ENCODE measurements at regions not wholly inside any gene's neighbourhood (a gene's known extent, or its start where the extent isn't known, plus 50 kb on each side); places are given as distances from the start of the nearest gene placed in this dataset.

DNA sequence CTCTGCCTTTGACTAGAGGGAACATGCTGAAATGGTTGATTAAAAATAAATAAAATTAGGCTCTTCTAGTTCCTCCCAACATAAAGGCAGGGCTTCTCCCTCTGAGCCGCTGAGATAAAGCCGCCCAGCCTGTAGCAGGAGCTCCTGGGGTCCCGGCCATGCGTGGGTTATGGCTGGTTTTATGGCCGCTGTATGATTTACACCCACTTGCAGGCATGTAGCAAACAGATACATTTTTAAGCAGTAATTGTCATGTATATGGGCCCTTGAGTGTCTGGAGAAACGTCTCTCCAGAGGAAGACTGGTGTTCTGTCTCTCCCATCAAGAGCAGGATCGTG is 201.0 kb upstream of the TNRC6C start:
- no peak for DNase-seq

DNA sequence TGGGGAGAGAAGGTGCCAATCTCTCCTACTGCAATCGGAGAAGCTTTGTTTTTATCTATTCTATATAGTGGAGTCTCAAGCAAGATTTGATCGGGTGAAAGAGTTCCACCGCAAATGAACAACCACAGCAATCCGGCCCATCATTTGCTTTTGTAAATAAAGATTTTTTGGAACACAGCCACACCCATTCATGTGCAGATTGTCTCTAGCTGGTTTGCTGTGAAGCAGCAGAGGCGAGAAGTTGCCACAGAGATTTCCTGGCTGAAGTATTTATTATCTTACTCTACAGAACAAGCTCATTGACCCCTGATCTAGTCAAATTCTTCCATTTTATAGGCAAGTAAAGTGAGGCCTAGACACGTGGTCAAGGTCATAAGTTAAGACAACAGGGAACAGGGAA is 195.5 kb upstream of the TNRC6C start:
- DNase-seq: no peak

DNA sequence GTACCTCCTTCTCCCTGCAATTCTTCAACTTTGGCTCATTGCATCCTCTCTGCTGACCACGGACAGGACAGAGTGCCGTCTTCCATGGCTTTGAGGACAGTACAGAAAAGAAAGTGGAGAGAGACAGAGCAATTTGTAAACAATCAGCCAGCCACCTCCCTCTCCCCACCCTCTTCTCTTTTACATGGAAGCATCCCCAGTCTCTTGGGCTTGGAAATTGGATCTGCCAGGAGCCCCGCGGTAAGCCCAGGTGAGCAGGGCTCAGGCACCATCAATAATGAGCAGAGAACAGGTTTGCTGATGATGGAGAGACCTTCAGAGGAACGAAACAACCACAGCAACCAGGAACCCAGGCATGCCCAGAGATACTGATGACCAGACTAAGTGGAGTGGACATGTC is 194.9 kb upstream of the TNRC6C start:
- no peak for DNase-seq

DNA sequence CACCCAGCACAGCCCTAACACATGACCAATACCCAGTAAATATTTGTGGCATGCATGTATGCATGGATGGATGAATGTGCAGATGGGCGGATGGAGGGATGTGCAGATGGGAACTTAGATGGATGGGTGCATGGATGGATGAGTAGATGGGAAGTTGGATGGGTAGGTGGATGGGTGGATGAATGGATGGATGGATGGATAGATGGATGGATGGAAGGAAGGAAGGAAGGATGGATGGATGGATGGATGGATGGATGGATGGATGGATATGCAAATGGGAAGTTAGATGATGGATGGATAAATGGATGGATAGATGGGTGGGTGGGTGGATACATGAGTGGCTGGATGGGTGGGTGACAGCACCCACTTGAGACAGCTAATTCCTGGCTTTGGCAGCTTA is 193.2 kb upstream of the TNRC6C start:
- no peak for DNase-seq

DNA sequence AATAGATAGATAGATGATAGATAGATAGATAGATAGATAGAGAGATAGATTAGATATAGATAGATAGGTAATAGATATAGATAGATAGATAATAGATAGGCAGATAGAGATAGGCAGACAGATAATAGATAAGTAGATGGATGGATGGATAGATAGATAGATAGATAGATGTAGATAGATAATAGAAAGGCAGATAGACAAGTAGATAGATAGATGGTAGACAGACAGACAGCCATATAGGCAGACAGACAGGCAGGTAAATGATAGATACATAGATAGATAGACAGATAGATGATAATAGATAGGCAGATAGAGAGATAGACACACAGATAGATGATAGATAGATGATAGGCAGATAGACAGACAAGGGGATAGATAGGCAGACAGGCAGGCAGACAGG is 191.4 kb upstream of the TNRC6C start:
- no peak for DNase-seq

DNA sequence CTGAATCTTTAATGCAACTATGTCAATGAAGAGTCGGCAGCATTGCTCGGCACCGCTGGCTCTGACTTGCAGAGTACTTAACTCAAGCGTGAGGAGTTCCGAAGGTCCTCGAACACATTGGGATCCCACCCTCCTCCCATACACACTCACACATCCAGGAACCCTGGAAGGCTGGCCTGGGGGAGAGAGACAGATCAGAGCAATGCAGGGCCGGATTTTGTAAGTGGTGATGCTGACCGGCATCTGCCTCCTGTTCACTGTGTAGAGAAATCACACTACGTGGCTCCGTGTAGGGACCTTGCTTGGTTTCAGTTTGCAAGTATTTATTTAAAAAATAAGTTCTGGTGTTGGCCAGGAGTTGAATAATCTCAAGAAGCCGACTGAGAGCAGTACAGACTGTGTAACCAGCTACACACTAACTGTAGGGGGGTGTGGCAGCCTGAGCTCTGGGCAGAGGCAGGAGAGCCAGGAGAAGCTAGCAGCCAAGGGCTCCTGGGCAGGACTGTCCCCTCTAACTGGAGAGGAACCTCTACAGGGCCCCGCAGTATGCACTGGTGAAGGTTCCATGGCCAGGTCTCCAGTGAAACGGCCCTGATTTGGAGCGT is 190.2 kb upstream of the TNRC6C start:
- DNase-seq: no peak

DNA sequence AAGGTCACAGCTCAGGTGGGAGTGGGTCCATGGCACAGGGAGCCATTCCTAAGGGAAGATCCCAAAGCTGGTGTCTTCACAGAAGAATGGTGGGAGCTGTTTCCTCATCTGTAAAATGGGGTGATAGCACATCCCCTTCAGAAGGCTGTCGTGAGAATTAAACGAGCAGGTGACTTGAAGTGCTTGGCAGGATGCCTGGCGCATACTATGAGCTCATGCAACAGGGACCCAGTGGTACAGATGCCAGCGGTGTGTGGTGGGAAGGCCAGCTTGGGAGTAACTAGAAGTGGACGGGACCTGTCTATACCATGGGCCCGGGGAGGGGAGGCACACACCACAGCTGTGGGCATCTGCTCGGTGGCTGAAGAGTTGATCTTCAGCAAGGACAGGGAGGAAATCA is 189.3 kb upstream of the TNRC6C start:
- DNase-seq: no peak

DNA sequence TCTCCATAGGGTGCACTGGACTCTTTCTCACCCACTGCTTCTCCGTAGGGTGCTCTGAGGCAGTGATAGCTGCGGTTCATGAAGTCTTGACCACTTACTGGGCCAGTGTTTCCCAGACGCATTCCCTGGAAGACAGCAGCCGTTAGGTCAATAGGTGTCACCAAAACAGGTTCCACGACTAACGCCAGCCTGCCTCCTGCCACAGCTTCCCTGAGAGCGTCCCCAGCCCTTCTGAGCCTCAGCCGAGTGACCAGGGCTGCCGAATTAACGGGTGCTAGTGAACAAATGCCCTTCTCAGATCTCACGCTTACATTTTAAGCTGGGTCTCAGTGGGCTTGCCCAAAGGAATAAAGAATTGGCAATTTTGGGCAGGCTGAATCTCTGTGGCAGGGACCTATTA is 188.7 kb upstream of the TNRC6C start:
- DNase-seq: no peak

DNA sequence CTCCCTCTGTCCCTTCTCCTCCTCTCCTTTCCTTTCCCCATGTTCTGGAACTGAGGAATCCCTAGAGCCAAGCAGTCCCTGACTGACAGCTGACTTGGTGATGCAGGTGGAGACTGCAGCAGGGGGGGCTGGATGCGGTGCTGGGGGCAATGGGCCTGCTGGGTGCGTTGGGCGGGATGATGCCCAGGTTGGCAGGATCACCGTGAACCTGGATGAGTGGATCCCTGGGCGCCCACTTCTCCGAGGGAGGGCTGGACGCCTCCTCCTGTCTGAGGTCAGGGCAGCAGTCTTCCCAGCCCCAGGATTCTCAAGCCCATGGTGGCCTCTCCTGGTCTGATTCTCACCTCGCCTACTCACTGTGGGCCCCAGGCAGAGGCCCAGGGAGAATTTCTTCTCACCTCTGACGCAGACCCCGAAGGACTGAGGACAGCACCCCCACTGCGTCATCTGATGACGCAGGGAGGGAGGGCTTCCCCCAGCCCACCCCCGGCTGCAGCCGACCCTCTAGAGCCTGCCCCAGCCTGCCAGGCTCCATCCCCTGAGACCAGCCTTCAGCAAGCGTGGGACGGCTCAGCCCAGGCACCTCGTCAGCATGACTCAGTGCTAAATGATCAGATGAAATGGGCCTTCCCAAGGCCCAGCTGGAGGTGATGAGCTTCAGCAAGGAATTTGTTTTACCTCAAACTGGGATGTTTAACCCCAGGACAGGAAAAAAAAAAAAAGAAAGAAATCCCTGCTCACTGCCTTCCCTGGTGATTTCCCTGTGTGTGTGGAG is 188.0 kb upstream of the TNRC6C start:
- no peak for DNase-seq

DNA sequence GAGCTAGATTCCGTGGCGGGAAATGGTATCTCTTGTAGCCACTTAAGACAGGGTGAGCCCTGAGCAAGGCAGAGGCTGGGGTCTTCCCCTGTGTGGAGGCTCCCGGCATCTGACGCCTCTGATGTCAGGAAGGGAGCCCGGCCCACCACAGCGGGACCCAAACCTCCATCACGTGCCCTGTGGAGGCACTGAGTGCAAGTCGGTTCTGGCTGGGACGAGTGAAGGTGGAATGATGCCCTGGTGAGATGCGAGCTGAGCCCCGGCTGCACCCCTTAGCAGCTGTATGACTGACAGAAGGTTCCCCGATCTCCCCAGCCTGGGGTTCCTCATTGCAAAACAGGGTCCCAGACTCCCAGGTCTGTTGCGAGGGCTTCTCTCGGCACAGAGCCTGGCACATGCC is 187.4 kb upstream of the TNRC6C start:
- no peak for DNase-seq

DNA sequence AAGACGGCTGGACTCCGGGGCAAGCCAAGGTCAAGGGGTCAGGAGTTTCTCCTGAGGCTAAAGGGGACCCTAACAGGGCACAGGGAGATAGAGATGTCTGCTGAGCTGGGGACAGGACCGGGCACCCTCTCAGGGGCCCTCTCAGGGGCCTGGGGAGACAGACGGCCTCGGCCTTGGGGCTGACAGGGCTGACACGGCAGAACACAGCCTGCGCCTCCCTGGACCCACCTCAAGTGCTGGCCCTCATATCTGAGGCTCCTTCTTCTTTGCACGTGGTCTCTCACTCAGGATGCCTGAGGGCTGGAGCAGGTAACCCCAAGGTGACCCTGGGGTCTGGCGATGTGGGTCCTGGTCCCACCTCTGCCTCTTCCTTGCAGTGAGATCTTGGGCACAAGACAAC is 186.9 kb upstream of the TNRC6C start:
- DNase-seq: no peak

DNA sequence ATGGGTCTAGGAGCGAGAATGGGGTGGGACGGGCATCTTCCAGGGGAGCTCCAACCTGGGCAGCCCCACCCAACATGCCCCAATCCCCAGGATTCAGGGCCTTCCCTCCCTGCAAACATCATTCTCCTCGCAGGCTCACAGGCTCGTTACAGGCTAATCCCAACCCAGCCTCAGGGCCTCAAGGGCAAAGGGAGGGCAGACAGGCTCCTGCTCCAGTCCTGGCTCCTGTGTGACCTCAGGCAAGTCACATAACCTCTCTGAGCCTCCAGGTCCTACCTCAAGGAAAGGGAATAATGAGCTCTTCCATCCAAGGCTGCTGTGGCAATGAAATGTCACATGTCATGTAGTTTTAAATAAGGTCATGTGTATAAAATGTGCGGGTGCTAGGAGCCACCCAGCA is 186.5 kb upstream of the TNRC6C start:
- DNase-seq: no peak

DNA sequence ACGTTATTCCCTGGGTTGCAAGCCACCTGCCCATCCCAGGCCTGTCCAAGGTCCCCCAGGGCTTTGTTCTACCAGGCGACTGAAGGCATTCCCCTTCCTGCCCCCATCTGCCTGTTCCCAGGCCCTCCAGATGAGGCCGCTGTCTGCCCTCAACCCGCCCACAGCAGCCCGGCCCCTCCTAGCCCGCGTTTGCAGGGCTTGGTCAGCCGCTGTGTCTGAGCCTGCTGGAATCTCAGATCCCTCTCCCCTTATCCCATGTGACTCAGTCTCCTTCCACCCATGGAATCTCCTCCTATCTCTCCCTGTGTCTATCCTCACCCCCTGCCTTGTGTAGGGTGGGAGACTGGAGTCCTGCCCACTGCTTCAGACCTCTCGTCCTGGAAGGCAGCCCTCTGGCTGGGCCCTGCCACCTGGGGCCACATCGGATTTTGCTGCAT is 186.0 kb upstream of the TNRC6C start:
- DNase-seq: peak; percentile 25 to 67 (median 46)

DNA sequence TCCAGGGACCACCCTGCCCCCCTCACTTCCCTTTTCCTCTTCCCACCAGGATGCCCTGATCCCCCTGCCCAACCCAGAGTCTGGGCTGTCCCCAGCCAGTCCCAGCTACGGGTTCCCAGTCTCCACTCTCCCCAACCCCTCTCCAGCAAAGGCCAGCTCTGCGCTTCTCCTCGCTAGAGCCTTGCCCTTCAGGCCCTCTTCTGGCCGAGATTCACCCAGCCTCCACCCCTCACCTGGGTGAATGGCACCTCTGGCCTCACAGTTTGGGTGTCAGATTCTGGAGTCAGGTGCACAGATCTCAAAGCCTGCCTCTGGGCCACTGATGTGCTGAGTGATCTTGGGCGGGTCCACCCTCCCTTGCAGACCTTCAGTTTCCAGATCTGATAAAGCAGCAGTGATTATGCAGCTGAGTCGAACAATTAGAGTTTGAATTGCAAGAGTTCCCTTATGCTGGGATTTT is 185.6 kb upstream of the TNRC6C start:
- DNase-seq: no peak

DNA sequence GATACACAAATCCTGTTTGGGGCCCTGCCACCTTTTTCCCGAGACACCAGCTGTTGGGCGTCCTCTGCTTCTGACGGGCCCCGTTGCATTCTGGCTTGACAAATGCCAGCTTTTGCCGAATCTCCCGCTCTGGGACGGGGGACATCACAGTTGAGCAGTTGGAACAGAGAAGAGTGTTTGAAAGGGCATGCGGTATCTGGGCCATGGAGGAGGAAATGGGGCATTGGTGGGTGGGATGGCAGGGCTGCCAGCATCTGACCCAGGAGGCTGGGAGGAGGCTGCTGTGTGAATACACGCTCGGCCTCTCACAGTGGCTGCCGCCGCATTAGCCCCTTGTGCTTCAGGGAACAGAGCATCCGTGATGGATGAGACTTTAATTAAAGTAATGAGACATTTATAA is 184.3 kb upstream of the TNRC6C start:
- no peak for DNase-seq

DNA sequence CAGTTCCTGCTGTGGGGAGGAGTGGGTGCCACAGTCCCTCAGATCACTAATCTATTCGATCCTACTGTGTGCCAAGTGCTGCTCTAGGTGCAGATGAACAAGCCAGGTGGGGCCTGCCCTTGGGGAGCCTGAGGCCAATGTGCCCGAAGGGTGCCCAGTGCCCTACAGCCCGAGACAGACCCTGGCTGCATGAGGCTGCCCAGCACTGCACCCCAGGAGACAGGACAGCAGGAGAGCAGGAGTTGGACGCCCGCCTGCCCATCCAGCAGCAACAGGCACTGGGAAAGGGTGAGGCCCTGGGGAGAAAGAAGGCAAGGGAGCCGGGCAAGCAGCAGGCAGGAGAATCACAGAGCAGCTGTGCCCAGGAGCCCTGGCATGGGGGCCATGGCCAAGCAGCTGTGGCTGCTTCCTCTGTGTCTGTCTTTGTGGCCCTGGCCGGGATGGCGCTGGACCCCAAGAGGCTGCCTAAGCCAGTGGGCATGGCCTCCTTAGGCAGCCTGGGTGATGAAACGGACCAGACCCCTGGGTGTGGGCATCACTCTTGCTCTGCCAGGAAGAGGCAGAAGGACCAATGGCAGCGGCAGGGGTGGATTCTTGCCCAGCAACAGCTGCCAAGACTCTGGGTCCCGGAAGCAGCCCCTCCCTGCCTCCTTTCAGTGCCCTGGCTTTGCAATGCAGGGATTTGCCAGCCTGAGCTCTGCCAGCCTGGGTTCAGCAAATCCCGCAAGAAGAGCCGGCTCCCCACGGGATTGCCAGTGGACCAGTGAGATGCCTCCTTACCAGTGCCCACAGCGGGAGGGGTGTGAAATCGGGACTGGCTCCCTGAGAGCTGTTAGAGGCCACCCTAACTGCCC is 179.6 kb upstream of the TNRC6C start:
- DNase-seq: no peak

DNA sequence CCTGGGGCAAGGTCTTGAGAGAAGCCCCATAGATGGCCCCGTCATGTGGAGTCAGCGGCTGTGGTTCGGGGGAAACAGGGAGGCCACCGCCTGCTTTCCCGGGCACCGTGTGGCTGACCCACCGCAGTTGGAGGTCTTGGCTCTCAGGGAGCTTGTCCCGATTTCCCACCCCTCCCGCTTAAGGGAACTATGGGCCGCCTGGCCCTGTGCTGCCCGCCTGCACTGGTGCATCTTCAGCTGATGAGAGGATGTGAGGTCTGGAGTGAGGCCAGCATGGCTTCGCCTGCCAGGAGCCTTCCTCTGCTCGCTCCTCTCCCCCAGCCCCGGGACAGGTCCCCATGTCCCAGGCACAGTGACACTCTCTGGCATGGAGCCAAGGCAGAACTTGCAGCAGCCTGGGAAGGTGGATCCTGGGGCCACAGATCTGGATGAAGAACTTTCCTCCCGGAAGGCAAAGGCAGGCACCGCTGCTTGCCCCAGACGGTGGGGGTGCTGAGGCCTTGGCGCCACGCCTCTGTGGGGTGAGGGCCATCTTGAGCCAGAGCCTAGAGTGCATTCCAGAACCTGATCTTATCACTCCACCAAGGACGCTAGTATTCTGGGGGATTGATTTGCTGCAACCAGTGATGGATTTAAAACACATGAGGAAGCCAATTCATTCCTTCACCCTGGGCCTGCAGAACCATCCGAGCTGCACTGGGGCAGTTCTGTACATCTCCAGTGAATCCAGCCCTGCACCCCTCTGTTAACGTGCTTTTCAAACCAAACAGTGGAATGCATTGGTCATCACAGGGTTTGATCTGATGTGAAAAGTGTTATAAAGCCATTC is 178.6 kb upstream of the TNRC6C start:
- no peak for DNase-seq

DNA sequence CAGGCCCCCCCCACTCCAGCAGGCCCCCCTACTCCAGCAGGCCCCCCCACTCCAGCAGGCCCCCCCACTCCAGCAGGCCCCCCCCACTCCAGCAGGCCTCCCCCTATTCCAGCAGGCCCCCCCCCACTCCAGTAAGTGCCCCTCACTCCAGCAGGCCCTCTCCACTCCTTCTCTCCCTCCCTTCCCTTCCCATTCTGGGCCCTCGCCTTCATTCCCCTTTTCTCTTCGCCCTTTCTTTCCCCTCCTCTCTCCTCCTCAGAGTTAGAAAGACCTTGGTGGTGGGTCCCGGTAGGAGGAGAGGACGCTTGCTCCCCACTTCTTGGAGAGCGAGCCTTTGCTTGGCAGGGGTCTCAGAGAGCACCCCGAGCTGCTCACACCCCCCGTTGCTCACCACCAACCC is 177.0 kb upstream of the TNRC6C start:
- DNase-seq: no peak

DNA sequence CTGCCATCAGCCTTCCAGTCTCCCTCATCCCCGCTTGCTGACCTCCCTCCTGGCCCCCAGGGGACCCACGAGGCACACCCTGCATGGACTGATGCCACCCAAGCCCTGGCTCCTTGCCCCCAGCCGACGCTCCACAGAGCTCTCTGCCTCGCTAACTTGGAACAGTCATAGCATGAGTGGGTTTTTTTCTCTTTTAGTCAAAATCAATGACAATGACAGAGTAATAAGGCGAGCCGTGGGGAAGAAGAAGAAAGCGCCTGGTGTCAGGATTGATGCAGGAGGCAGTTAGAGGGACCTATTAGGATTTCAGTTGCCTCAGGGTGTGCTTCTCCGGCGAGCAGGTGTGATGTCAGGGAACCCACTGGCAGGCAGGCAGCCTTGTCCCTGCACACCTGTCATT is 176.3 kb upstream of the TNRC6C start:
- DNase-seq: no peak

DNA sequence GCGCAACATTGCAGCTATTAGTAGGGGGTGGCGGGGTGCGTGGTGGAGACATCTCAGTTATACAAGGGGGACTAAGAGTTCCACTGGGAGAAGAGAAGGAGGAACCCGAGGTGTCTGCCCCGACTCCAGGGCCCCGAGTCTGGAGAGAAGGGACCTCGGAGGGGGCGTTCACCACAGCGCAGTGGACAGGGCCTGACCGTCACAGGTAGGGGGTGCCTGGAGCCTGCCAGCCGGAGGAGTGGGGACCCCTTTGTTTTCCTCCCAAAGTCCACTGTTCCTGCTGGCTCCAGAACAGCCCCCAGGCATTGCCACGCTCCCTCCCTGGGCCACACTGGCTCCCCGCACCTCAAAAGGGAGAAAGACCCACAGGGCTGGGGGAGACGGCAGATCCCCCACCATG is 175.9 kb upstream of the TNRC6C start:
- no peak for DNase-seq

DNA sequence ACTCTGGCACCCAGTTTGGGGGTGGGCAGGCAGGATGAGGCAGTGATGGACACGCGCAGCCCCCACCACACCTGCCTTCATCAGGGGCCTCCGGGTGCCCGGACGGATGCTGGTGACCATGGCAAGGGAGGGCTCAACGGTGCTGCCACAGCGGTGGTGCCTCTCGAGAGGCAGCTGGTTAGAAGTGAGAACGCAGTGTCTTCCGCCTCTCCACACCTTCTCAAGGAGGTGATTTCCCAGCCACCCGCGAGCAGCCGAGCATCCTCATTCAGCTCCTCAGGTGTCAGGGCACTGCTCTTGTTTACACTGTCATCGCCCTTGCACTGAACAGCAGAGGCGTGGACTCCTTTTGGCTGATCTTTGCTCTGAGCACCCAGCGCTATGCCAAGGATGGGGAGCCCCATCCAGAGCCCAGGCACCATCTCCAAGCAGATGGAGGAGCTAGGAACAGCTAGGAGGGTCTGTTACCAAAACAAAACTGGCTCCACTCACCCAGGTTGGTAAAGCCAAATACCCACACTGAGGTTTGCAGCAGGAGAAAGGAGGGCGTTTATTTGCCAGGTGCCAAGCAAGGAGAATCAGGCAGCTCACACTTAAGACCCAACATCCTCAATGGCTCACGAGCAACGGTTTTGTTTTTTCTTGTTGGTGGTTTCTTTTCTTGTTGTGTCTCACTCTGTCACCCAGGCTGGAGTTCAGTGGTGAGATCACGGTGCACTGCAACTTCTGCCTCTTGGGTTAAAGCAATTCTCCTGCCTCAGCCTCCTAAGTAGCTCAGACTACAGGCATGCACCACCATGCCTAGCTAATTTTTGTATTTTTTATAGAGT is 174.3 kb upstream of the TNRC6C start:
- peak; percentile 20 to 61 (median 42) for DNase-seq

DNA sequence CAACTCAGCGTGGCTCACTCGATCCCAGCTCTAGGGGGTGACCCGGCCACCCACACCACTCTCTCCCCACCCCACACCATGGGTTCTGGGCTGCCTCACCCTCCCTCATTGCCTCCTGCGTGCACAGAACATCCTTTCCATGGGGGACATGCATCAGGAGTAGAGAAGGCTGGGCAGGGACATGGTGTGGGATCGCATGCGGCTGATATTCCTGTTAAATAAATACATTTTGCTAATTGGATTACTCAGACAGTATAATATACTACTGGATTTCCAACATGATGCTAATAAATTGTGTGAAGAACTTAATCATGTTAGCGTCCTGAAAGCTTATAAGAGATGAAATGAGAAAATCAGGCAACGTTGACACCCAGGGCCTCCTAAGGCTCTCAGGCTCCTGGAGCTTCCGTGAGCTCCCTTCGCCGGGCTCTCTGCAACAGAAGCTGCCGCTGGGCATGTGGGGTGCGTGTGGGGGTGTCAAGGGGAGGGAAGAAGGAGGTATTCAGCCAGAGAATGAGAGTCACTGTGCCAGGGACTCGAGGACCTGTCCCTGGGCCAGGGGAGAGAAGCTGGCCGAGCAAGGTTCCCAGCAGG is 173.1 kb upstream of the TNRC6C start:
- DNase-seq: no peak

All from stimulated activated naive CD4-positive, alpha-beta T cell (primary cell).